H1 (cell line): ENCODE measurements at regions not wholly inside any gene's neighbourhood (a gene's known extent, or its start where the extent isn't known, plus 50 kb on each side); places are given as distances from the start of the nearest gene placed in this dataset.

Source experiments
- CTCF ChIA-PET: fragments of 300-600 bp; sonication (Branson Sonifier 250); formaldehyde crosslinking; loops from one replicate; lab custom pipeline; 2021; ENCODE audit not compliant: partially characterized antibody; lab: Charles Lee
- POLR2A ChIA-PET: fragments of 300-600 bp; sonication (Branson Sonifier 250); formaldehyde crosslinking; loops from one replicate; lab custom pipeline; 2021; ENCODE audit warnings: inconsistent platforms; ENCODE audit not compliant: partially characterized antibody; lab: Charles Lee
- DNase-seq, 2 experiments: peaks; one replicate each; pipeline versions ENCODE4 v3.0.0 to v3.0.0-alpha.2; 2010 to 2022; ENCODE audit warnings: low spot score in 2 of 2, low read depth in 1 of 2, mixed read lengths in 1 of 2
- FAIRE-seq: peaks from 2 replicates; lab custom pipeline; 2011; peaks lifted over from hg19 to GRCh38; lab: Jason Lieb, UNC
- H2AFZ ChIP-seq: 2 replicates; pipeline ENCODE4 v1.8.1; 2012; ENCODE audit warnings: low read length, inconsistent platforms
- H2AK5ac ChIP-seq: 2 replicates; pipeline ENCODE4 v1.6.1; 2013; ENCODE audit warnings: low read depth, low read length
- H2BK120ac ChIP-seq: replicated peaks from 2 replicates; pipeline ENCODE3; 2013; ENCODE audit warnings: low read depth, low read length, inconsistent platforms
- H2BK12ac ChIP-seq: 2 replicates; pipeline ENCODE4 v1.6.1; 2013; ENCODE audit warnings: low read depth, low read length
- H2BK15ac ChIP-seq: 2 replicates; pipeline ENCODE4 v1.6.1; 2013; ENCODE audit warnings: low read length
- H2BK20ac ChIP-seq: 2 replicates; pipeline ENCODE4 v1.6.1; 2013; ENCODE audit warnings: low read length
- H2BK5ac ChIP-seq: 2 replicates; pipeline ENCODE4 v1.6.1; 2013; ENCODE audit warnings: low read depth, low read length
- H3K14ac ChIP-seq: 2 replicates; pipeline ENCODE4 v1.6.1; 2013; ENCODE audit warnings: inconsistent platforms; ENCODE audit not compliant: insufficient read length
- H3K18ac ChIP-seq: 2 replicates; pipeline ENCODE4 v1.6.1; 2013; ENCODE audit warnings: low read length; ENCODE audit errors: extremely low read depth
- H3K23ac ChIP-seq: 2 replicates; pipeline ENCODE4 v1.6.1; 2013; ENCODE audit warnings: inconsistent platforms; ENCODE audit not compliant: insufficient read length
- H3K23me2 ChIP-seq: 2 replicates; pipeline ENCODE4 v1.6.1; 2013; ENCODE audit warnings: low read depth, low read length
- H3K27ac ChIP-seq: 2 replicates; pipeline ENCODE4 v1.6.1; 2011; ENCODE audit warnings: low read depth, low read length, inconsistent platforms
- H3K27me3 ChIP-seq, 4 experiments: replicated peaks in 1 of 4; 1 replicate in 1 of 4; 2 replicates in 3 of 4; pipeline versions ENCODE4 v1.6.1 to v1.8.1; 2011 to 2013; ENCODE audit warnings: low read length in 3 of 4, mild to moderate bottlenecking in 3 of 4, inconsistent platforms in 2 of 4, mixed read lengths in 2 of 4, moderate library complexity in 1 of 4; ENCODE audit not compliant: control insufficient read depth in 3 of 4, insufficient read depth in 3 of 4; ENCODE audit errors: extremely low read depth in 1 of 4
- H3K36me3 ChIP-seq, 4 experiments: 2 replicates each; pipeline versions ENCODE4 v1.6.1 to v1.8.1; 2011 to 2013; ENCODE audit warnings: mild to moderate bottlenecking in 4 of 4, low read length in 3 of 4, moderate library complexity in 2 of 4, control low read depth in 1 of 4, inconsistent platforms in 1 of 4; ENCODE audit not compliant: insufficient read depth in 4 of 4, control insufficient read depth in 2 of 4
- H3K4ac ChIP-seq: replicated peaks from 2 replicates; pipeline ENCODE3; 2013; ENCODE audit warnings: low read length, low read depth, mixed read lengths, inconsistent platforms; ENCODE audit not compliant: insufficient read length
- H3K4me1 ChIP-seq, 4 experiments: replicated peaks in 1 of 4; 1 replicate in 1 of 4; 2 replicates in 3 of 4; pipeline versions ENCODE4 v1.6.1 to v1.8.1; 2011 to 2013; ENCODE audit warnings: low read length in 3 of 4, inconsistent platforms in 2 of 4, mixed read lengths in 1 of 4; ENCODE audit not compliant: insufficient read depth in 4 of 4, control insufficient read depth in 3 of 4
- H3K4me2 ChIP-seq, 2 experiments: 2 replicates each; pipeline versions ENCODE4 v1.6.1 to v1.8.1; 2011 to 2013; ENCODE audit warnings: low read depth in 2 of 2, low read length in 2 of 2, control low read depth in 1 of 2, inconsistent platforms in 1 of 2, mild to moderate bottlenecking in 1 of 2; ENCODE audit not compliant: insufficient read depth in 1 of 2
- H3K4me3 ChIP-seq, 4 experiments: fragments of 200-600, 300-600 bp in 1 of 4; sonication (generic), shearing (Covaris generic), sonication (Bioruptor Twin) in 1 of 4; 2 replicates each; pipeline versions ENCODE4 v1.5.1 to v1.8.1; 2011 to 2016; ENCODE audit warnings: low read length in 4 of 4, low read depth in 3 of 4, control low read depth in 2 of 4, inconsistent platforms in 2 of 4, mild to moderate bottlenecking in 2 of 4, mixed read lengths in 1 of 4, moderate library complexity in 1 of 4; ENCODE audit not compliant: insufficient read depth in 2 of 4; ENCODE audit errors: extremely low read depth in 1 of 4
- H3K56ac ChIP-seq: replicated peaks from 2 replicates; pipeline ENCODE3; 2013; ENCODE audit warnings: low read depth, mild to moderate bottlenecking, mixed read lengths, low read length, inconsistent platforms; ENCODE audit not compliant: insufficient read length
- H3K79me1 ChIP-seq: 2 replicates; pipeline ENCODE4 v1.6.1; 2013; ENCODE audit warnings: low read depth, low read length, control low read depth
- H3K79me2 ChIP-seq, 2 experiments: 2 replicates each; pipeline versions ENCODE4 v1.6.1 to v1.8.1; 2012 to 2013; ENCODE audit warnings: low read length in 2 of 2, mild to moderate bottlenecking in 2 of 2, inconsistent platforms in 1 of 2; ENCODE audit not compliant: insufficient read depth in 2 of 2, control insufficient read depth in 1 of 2
- H3K9ac ChIP-seq, 4 experiments: replicated peaks in 1 of 4; 1 replicate in 1 of 4; 2 replicates in 3 of 4; pipeline versions ENCODE4 v1.6.1 to v1.8.1; 2011 to 2013; ENCODE audit warnings: low read depth in 3 of 4, low read length in 3 of 4, control low read depth in 2 of 4, mild to moderate bottlenecking in 2 of 4, moderate library complexity in 2 of 4, inconsistent platforms in 1 of 4; ENCODE audit errors: extremely low read depth in 1 of 4
- H3K9me3 ChIP-seq, 2 experiments: 2 replicates each; pipeline versions ENCODE4 v1.6.1 to v1.8.1; 2012 to 2013; ENCODE audit warnings: mild to moderate bottlenecking in 2 of 2, moderate library complexity in 2 of 2, control low read depth in 1 of 2, inconsistent platforms in 1 of 2, low read depth in 1 of 2, low read length in 1 of 2, mixed read lengths in 1 of 2; ENCODE audit not compliant: insufficient read depth in 2 of 2
- H4K20me1 ChIP-seq, 2 experiments: replicated peaks in 1 of 2; 2 replicates each; pipeline versions ENCODE3 to v1.8.1; 2011 to 2013; ENCODE audit warnings: inconsistent platforms in 2 of 2, low read length in 2 of 2, mild to moderate bottlenecking in 1 of 2; ENCODE audit not compliant: insufficient read depth in 2 of 2, control insufficient read depth in 1 of 2
- H4K5ac ChIP-seq: 2 replicates; pipeline ENCODE4 v1.6.1; 2013; ENCODE audit warnings: low read length, low read depth, mixed read lengths, inconsistent platforms; ENCODE audit not compliant: insufficient read length
- H4K8ac ChIP-seq: 2 replicates; pipeline ENCODE4 v1.8.0; 2013; ENCODE audit warnings: mild to moderate bottlenecking, moderate library complexity, low read length, inconsistent platforms; ENCODE audit not compliant: insufficient read depth; ENCODE audit errors: extremely low read depth
- H4K91ac ChIP-seq: replicated peaks from 2 replicates; pipeline ENCODE3; 2013; ENCODE audit warnings: low read length, mixed read lengths, inconsistent platforms; ENCODE audit not compliant: insufficient read length
- MAX ChIP-seq: IDR thresholded peaks from 2 replicates; pipeline ENCODE4 v1.6.1; 2012; ENCODE audit warnings: inconsistent platforms
- USF2 ChIP-seq: IDR thresholded peaks from 2 replicates; pipeline ENCODE4 v1.6.1; 2011; ENCODE audit warnings: low read length, improper control_type of control experiment
- whole genome bisulfite sequencing, 2 experiments: shearing (Covaris generic) in 1 of 2; methylation state at CpG; one replicate each; pipeline versions ENCODE4 v1.1.6 to v1.1.7; 2013 to 2015; ENCODE audit warnings: low lambda C conversion rate in 2 of 2, mixed read lengths in 2 of 2, inconsistent platforms in 1 of 2, low coverage in 1 of 2, missing lambda C conversion rate in 1 of 2; ENCODE audit not compliant: insufficient replicate concordance in 2 of 2, insufficient coverage in 1 of 2, insufficient read length in 1 of 2; ENCODE audit errors: extremely low coverage in 1 of 2, missing lambda C conversion rate in 1 of 2; 5-methylcytosine and 5-hydroxymethylcytosine counted together

GRCh38 chr9:16258708-16259107 is 611.8 kb downstream of the BNC2 start:
- Histone ChIP-seq H3K27ac (no peak overlapping the region), H3K56ac (no peak overlapping the region), H3K23me2 (no peaks in the 10 kb centered on the region), H3K4ac (no peak overlapping the region), H3K23ac (no peak overlapping the region), H3K9ac (no peak overlapping the region), H2BK12ac (no peak overlapping the region), H2BK20ac (no peak overlapping the region), H2AK5ac (no peak overlapping the region), H3K27me3 (no peaks in the 10 kb centered on the region; a peak in 1 of 7 replicates), H2BK120ac (no peak overlapping the region), H4K20me1 (no peaks in the 10 kb centered on the region), H3K79me1 (no peaks in the 10 kb centered on the region), H4K8ac (no peak overlapping the region), H2BK5ac (no peak overlapping the region), H3K4me2 (no peak overlapping the region), H3K36me3 (no peaks in the 10 kb centered on the region), H2AFZ (no peak overlapping the region), H4K5ac (no peak overlapping the region), H4K91ac (no peak overlapping the region), H3K14ac (no peak overlapping the region), H2BK15ac (no peak overlapping the region), H3K4me1 (peaks cover 0 to under 1% (median 0%) of the 10 kb centered on the region in 4 experiments; a peak in 1 of 7 replicates), H3K18ac (no peak overlapping the region), H3K79me2 (no peaks in the 10 kb centered on the region), H3K9me3 (no peaks in the 10 kb centered on the region), H3K4me3 (no peak overlapping the region)
- 97 to 100% methylated on average over 3 to 8 of the region's 8 CpGs for WGBS, 2 experiments
- no peak for FAIRE-seq
- ChIA-PET CTCF (interaction anchor here (0.7 to 7.9 kb wide), 15 partner anchors 7 to 1179 kb away, joined by 3 to 76 read pairs (median 4); no protein-coding TSS in a partner anchor), POLR2A (no interaction called here)
- TF ChIP-seq MAX (no peak), USF2 (no peak)
- DNase-seq, result no peak
